ENCODE measurements at regions not wholly inside any gene's neighbourhood (a gene's known extent, or its start where the extent isn't known, plus 50 kb on each side); places are given as distances from the start of the nearest gene placed in this dataset.
"Not testable (repeated sequence)": the region's sequence is repeated elsewhere in the genome, so short reads cannot be mapped to it uniquely, and the experiment has no call there.

- Mint-ChIP-seq H3K27ac (peak overlapping the region; percentile 83), H3K4me1 (ENCODE audit: unreplicated experiment) (peaks cover 12% of the 10 kb centered on the region), H3K4me3 (peak overlapping the region; percentile 94), H3K36me3 (no peaks in the 10 kb centered on the region), H3K27me3 (no peaks in the 10 kb centered on the region), H3K9me3 (no peaks in the 10 kb centered on the region)
- TF ChIP-seq CTCF (conservative IDR thresholded peaks at IDR 0.05): no peak
- no peak for DNase-seq (ENCODE audit: extremely low spot score, unreplicated experiment)
Observed at GRCh38 chr6:26233649-26234420, 131.2 kb upstream of the BTN3A2 start.

- H3K27ac Mint-ChIP-seq: peak overlapping the region; percentile 83
- no peaks in the 10 kb centered on the region for H3K36me3 Mint-ChIP-seq
- H3K9me3 Mint-ChIP-seq: no peaks in the 10 kb centered on the region
- no peak for DNase-seq (ENCODE audit: extremely low spot score, unreplicated experiment)
- H3K4me1 Mint-ChIP-seq (ENCODE audit: unreplicated experiment): peaks cover 12% of the 10 kb centered on the region
- TF ChIP-seq CTCF (conservative IDR thresholded peaks at IDR 0.05): no peak
- no peaks in the 10 kb centered on the region for H3K27me3 Mint-ChIP-seq
- H3K4me3 Mint-ChIP-seq: peak overlapping the region; percentile 94
Observed at GRCh38 chr6:26234421-26235301, 130.3 kb upstream of the BTN3A2 start.

GRCh38 chr6:26235302-26235670 lies 129.7 kb upstream of the BTN3A2 start:
- Mint-ChIP-seq H3K9me3 (no peaks in the 10 kb centered on the region), H3K27me3 (no peaks in the 10 kb centered on the region), H3K4me3 (peak overlapping the region; percentile 94), H3K4me1 (ENCODE audit: unreplicated experiment) (peaks cover 12% of the 10 kb centered on the region), H3K36me3 (peaks cover 1% of the 10 kb centered on the region), H3K27ac (peak overlapping the region; percentile 83)
- TF ChIP-seq CTCF (conservative IDR thresholded peaks at IDR 0.05): no peak
- no peak for DNase-seq (ENCODE audit: extremely low spot score, unreplicated experiment)

- peaks cover 12% of the 10 kb centered on the region for H3K4me1 Mint-ChIP-seq (ENCODE audit: unreplicated experiment)
- H3K9me3 Mint-ChIP-seq; H3K27me3 Mint-ChIP-seq; H3K27ac Mint-ChIP-seq; H3K36me3 Mint-ChIP-seq; DNase-seq (ENCODE audit: extremely low spot score, unreplicated experiment); H3K4me3 Mint-ChIP-seq: not testable (repeated sequence)
Observed at GRCh38 chr6:26239415-26239814, 125.6 kb upstream of the BTN3A2 start.

GRCh38 chr6:26240157-26241032 lies 124.6 kb upstream of the BTN3A2 start:
- Mint-ChIP-seq H3K4me3 (no peak overlapping the region), H3K27me3 (no peaks in the 10 kb centered on the region), H3K4me1 (ENCODE audit: unreplicated experiment) (peaks cover 4% of the 10 kb centered on the region), H3K27ac (peak overlapping the region; percentile 34), H3K36me3 (peaks cover 4% of the 10 kb centered on the region), H3K9me3 (no peaks in the 10 kb centered on the region)
- TF ChIP-seq CTCF (conservative IDR thresholded peaks at IDR 0.05): no peak
- DNase-seq (ENCODE audit: extremely low spot score, unreplicated experiment): no peak

All from type B pancreatic cell (in vitro differentiated cells).